Activated T-cell treated with anti-CD3 and anti-CD28 coated beads, Interleukin-2, amount 50 U/mL, for 1 hour (primary cell): ENCODE measurements at regions not wholly inside any gene's neighbourhood (a gene's known extent, or its start where the extent isn't known, plus 50 kb on each side); places are given as distances from the start of the nearest gene placed in this dataset.

ENCODE experiments used
- DNase-seq: peaks from one replicate; pipeline ENCODE4 v3.0.0-alpha.2; 2020

DNA sequence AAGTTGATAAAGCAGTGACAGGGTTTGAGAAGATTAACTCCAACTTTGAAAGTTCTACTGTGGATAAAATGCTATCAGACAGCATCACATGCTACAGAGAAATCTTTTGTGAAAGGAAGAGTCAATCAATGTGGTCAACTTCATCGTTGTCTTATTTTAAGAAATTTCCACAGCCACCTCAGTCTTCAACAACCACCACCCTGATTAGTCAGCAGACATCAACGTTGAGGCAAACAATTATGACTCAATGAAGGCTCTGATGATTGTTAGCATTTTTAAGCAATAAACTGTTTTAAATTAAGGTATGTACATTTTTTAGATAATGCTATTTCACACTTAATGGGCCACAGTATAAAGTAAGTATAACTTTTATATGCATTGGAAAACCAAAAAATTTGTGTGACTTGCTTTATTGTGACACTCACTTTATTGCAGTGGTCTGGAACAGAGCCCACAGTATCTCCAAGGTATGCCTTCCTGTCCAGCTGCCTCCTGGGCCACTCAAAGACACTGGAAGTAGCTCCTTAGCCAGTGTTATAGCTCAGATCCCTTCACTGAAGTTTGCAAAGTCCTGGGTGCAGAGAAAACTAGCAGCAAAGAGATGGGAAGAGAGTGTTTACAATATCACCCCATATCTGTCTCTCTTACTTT lies 293.1 kb downstream of the ARHGAP12 start:
- no peak for DNase-seq

DNA sequence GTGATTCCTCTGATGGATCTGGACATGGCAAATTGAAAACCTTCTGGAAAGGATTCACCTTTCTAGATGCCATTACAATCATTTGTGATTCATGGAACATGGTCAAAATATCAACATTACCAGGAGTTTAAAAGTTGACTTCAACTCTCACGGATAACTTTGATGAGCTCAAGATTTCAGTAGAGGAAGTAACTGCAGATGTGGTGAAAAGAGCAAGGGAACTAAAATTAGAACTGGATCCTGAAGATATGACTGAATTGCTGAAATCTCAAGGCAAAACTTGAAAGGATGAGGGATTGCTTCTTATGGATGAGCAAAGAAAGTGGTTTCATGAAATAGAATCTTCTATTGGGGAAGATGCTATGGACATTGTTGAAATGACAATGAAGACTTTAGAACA lies 293.6 kb downstream of the ARHGAP12 start:
- DNase-seq = no peak

DNA sequence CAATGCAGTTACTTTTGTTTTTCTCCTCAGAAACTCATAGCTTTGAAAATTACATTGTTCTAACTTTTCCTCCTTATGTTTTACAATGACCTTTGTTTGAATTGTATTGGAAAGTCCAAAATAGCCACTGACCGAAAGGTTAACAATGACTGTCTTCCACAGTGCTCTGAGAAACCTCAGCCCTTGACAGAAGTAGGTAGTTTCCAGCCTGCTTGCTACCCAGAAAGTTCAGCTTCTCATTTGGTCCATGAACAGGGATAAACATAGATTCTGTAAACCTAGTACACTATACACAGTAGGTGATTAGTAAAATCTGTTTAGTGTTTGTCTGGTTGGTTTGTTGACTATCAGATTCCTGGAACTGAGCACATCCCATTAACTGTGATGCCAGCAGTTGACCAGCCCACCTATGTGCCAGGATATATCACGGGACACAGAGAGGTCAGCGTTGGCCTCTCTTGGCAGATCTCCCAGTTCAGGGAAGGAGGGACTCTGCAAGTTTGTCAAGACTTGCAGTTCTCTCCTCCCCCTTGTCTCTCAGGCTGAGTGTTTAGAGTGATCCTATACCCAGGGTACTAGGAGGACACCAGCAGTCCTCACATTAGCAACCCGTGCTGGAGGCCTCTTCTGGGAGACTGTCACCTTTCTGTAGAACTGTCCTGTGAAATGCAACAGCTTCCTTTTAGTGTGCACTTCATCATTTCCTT lies 297.6 kb downstream of the ARHGAP12 start:
- no peak for DNase-seq

DNA sequence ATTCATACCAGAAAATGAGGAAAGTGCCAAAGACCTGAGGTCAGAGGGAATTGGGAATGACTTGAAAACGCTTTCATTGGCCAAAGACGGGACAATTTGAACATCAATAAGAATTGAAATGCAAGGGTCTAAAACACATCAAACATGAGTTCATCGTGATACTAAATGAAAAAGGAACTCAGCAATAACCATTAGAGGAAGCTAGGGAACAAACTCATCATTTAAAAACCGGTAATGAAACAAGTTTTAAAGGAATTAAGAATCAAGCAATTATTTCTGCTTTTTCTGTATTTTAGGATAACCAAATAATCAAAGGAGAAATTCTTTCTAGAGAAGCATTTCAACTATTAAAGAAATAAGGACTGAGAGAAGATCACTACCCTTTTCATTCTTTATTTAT lies 303.1 kb downstream of the ARHGAP12 start:
- DNase-seq = no peak

DNA sequence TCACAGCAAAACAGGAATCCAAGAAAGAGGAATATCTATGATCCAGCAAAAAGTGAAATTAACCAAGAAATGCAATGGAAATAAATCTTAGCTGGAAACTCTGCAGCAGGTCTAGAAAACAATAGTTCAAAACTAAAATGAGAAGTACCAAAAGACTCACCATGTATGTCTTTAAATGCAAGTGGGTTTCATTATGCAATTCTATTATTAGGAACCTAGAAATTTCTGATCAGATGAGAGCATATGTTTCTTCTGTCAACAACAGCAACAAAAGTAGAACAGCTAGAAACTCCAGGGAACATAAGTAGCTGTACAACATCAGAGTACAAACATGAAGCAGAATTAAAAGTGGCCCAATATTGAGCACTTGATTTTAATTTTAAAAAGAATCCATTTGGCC lies 304.0 kb downstream of the ARHGAP12 start:
- no peak for DNase-seq

DNA sequence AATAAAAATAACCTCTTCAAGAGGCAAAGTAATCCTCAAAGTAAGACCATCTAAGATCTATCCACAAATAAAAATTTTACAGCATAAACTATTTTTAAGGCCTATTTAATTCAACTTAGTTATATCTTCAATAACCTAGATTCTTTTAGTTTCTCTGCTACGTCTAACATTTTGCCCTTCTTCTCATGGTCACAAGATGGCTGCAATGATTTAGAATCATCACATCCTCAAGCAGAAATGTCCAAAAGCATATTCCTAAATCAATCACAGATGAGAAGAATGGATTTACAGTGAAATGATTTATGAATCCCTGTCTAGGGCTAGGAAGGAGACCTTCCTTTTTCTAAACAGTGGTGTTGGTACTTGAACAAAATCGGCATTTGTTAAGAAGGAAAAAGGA lies 304.7 kb downstream of the ARHGAP12 start:
- DNase-seq = no peak

DNA sequence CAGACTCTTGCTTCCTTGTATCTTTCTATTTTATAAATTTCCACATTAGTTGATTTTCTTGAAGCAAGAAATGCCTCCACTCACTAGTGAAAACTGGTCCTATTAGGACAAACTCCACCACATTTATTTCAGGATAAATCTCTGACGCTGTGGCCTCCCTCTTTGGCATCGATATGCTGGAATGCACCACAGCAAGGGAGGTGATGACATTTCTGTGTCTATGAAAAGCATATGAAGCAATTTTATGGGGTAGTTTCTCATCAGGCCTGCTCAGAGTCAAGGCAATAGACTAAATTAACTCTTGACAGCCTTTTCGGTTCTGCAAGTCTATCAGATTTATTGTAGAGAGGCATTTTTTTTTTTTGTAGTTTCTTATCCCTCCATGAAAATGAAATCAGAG lies 304.4 kb downstream of the ZEB1 start:
- no peak for DNase-seq

DNA sequence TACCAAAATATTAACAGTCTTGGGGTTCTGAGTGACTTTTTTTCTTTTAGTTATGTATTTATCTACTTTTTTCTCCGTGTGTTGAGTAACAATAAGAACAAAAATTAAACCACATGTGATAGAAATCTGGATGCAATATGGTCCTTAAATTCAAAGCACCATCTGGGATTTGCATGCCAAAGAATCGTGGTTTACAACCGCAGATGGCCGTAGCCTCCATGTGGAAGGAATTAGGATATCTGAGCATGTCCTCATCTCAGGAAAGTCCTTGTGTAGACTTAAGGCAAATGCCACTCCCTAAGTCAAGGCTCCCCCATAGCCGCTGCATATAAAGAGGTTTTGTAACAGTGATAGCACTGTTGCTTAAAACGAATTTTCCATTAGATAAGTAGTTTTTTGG lies 304.0 kb downstream of the ZEB1 start:
- no peak for DNase-seq

DNA sequence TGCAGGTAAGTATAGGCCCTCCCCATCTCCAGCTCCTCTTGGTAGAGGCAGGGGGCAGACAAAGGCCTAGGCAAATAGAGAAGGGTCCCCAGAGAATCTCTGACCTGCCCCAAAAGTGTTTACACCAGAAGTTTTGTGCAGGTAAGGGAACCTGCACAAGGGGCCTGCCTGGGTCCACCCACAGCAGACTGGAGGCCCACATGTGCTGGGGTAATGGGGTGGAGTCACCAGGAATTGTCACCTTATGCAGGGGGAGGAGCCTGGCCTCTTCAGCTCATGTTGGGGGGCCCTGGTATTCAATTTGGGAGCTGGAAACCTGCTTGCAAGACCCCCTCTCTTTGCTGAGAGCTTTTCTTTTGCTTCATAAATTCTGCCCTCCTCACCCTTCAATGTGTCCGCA lies 302.7 kb downstream of the ZEB1 start:
- DNase-seq = no peak

DNA sequence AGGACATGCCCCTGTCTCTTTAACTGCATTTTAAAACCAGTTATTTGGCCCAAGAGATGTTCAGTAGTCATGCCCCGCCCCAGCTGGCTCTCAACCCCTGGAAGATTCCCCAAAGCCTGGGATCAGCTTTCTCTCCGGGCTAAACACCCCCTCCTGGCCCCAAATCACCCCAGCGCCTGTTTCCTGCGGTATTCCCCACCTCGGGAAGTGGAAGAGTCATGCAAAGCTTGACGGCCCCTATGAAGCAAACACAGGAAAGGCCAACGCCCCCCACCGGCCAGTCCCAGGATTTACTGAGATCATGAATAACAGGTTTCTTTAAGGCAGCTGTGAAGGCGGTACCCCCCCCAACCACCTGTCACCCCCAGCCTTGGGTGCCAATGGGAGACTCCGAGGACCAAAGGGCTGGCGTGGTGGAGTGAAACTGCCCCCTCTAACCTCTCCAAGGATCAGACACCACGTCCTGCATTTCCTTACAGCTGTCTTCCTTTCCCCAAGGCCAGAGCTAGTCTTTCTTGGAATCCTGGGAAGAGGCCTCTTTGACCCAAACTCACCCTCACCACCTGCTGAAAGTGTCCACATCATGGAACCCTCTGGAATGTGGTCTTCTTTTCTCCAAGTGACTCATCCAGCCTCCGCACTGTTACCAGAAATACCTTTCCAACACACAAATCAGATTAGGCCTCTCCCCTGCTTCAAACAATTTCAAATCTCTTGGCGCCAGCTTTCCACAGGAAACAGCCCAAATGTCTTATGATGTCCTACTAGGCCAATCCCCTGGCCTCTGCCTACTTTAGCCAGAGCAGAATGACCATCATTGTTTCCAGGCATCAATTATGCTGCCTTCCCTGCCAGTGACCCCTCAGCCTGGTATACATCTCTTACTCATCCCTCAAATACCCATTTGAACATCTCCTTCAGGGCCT lies 301.5 kb downstream of the ZEB1 start:
- DNase-seq = no peak

DNA sequence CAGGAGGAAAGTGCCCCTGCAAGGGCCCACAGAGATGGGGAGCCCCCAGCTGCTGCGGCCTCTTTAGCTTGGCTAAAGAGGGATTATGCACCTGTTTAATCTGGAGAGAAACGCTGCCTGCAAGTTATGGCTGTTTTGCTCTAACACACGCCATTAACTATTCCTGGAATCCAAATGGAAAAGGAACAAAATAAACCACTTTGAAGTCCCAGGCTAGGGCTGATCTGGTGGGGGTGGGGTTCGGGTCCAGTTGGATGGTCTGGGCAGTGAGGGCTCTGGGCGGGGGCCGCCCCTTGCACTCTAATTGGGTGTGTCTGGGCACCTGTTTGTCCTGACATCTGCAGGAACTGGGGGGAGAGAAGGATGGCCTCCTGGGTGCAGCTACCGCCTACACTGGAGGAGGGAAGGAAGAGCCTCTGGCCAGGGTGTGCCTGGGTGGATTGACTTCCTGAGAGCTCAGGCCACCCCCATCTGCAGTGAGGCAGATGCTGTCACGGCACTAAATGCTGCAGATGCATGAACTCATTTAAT lies 300.6 kb downstream of the ZEB1 start:
- DNase-seq = no peak

DNA sequence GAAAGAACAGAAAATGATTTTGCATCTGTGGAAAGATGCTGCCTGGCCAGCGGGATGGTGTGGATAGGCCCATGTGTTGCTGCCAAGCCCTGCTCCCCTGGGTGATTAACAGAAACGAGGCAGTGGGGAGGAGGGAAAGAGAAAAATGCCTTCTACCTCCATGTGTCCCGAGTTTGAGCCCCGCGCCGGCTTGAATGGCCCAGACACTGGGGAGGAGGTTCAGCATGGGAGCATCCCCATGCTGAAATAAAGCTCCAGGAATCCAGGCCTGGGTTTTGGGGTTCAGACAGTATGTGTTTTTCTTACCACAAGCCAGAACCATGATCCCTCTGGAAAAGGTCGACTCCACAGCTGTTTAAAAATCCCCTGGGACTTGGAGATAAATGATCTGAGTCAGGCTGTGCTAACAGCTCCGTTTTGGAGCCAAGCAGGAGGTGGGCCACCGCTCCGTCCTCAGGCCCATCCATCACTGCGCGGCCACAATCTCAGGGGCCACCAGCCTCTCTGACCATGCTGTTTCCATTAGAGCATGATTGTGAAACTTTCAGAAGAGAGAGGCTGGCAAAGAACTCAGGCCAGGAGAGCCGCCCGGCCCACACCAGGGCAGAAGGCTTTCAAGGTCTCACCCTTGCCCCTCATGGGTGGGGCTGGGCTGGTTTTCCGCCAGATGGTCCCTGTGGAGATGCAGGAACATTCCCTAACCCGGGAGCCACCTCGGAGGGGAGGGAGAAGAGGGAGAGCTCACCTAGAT lies 299.7 kb downstream of the ZEB1 start:
- no peak for DNase-seq

DNA sequence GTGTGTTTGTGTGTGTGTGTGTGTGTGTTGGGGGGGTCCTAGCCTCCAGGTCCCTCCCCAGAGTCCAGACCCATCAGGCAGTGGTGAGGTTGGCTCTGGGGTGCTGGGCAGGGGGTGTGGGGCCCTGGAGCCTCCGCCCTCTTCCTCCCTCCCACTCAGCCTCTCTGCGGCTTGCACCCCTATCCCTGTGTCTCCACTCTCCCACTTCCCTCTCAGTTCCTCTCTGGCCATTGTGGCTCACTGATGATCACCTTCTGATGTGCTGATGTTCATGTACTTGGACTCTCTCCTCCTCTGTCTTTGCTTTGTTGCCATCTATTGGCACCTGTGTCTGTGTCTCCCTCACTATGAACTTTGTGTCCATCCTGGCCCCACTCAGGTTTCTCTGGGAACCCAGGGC lies 298.7 kb downstream of the ZEB1 start:
- no peak for DNase-seq

DNA sequence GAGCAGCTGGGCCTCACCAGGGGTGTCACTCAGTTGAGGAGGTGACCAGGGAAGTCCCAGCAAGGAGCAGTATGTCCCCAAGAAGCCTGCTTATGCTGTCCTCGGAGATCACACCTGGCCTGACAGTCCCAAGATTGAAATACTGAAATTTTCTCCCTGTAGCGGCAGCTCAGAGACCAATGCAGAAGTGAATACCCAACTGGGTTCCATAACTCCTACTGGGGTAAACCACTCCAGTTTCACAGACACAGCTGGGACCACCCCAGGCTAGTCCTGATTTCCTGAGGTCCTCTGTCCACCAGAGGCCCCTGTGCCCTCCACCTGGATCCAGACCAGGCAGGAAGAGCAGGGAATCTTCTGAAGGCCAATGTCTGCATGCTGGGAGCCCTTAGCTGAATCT lies 298.1 kb downstream of the ZEB1 start:
- DNase-seq = no peak

DNA sequence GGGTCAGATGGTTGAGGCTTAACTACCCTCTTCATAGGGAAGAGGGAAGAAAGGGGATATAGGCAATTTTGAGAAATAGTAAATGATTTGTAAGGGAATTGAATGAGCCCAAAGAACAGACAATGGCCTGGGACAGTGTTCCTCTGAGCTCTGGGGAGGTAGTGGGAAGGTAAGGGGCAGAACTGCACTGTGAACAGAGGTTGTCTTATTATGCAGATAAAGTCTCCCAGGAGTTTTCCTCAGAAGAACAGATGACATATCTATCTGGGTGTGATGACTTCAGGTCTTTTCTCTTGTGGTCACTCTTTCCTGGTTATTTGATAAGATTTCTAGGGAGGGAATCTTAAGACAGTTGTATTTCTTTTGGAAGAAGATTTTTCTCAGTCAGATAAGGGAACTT lies 296.1 kb downstream of the ZEB1 start:
- DNase-seq = no peak

DNA sequence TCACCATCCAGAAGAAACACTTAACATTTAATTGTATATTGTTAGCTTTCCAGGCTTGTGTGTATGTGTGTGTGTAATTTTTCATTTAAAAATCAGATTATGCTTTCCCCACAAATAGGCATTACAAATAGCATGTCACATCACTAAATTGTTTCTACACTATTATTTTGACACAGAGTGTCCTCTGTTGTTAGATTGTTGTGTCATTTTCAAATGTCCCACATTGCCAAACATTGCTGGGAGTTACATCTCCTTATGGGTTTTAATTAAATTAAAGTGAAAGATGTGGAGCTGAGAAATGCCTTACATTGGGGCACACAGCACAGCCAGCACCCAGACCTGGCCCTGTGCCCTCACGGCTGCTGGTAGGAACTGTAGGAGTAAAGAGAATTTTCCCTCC lies 295.6 kb downstream of the ZEB1 start:
- no peak for DNase-seq

DNA sequence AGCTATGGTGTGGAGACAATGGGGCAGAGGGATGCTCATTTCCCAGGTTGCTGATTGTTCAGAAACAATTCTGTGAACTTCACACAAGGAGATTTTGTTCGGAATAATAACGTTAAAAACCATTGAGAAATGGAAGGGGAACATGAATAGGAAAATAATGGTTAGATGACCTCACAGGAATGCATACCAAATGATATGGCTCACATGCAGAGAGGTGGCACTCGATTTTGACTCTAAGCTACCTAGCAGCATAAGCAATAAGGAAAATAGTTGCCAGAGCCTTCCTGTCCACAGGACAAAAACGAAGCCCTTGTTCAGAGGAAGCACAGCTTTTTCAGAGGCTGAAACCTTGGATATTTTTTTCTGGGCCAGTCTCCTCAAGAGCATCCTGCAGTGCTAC lies 293.1 kb downstream of the ZEB1 start:
- DNase-seq = no peak

DNA sequence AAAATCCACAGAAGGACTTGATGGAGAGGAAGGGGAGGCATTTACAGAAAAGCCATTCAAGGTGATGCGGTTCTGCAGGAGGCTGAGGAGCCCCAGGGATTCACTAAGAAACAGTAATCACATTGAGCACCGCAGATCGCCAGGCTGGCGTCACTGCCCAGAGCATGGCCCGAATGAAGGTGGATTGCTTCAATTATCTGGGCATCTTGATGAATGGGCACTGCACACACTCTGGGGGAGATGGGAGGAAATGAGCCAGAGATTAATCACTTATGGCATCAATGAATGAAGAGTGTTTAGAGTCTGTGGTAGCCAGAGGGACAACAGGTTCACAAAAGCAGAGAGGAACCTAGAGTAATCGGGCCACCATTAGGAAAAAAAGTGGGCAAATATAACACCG lies 292.1 kb downstream of the ZEB1 start:
- DNase-seq = no peak

DNA sequence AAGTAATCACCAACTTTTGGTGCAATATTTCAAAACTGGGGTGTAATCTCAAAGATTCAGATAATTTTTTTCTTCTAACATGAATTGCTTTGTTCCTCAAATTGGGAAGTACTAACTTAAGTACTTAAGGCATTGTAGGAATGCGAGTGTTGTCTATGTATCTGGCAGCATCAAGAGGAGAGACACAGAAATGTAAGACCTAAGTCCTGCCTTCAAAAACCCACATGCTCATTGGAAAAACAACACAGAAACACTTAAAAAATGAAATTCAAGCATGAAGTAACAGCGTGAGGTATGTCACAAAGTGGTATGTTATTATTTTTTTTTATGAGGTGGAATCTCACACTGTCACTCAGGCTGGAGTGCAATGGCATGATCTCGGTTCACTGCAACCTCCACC lies 288.5 kb downstream of the ZEB1 start:
- no peak for DNase-seq

DNA sequence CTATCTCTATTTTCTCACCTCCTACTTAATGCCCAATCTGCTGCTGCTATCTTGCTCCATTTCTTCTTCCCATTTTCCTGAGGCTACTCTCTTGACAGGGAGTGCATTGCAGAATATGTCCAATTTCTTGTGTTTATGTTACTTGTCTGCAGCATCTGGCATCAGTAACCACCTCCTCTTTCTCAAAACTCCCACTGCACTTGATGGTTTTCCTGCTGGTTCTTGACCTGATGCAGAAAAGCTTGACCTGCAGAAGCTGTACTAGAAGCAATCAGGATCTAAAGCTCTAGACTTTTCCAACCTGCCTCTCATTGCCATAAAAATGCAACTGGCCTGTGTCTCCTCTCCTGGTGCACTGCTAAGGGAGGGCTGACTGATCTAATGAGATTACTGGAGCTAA lies 287.8 kb downstream of the ZEB1 start:
- no peak for DNase-seq

DNA sequence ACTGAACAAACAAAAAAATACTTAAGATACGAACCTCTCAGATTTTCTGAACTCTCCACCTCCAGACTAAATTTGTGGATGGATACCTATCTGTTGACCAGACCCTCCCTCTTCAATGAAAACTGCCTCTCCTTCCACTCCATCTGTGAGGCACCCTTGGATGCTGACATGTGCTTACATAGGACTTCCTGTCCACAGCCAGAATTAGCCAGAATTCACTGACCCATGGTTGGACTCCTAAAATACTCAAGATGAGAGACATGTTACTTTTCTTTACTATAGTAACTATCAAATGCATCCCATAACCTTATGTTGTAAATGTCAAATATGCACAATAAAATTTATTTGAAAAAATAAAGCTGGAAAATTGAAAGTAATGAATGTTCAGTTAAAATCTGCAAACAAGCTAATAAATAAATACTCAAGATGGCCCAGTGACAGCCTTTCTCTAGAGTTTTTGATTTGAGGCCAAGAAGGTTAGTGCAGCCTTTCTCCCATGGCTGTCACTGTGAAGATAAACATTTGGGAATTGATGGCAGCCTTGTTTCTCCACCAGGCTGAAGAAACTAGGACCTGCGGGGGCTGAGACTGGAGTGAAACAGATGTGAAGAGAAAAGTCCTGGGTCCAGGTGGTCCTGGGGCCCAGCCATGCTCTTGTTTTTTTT lies 287.0 kb downstream of the ZEB1 start:
- no peak for DNase-seq

DNA sequence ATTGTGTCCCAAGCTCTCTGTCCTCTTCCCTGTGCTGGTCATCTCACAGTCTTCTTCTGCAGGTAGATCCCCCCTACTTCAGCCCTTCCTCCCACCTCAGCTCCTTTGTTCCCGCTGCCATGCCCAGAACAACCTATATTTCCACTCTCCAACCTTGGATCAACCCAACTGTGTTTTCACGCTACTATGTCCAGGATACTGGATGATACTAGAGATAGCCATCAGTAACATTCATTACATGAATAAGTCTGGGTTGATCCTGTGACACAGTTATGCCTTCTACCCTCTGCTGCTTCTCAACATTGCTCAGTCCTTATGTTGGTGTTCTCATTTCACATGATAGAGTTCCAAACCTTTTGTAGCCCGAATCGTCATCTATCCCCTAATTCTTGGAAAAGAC lies 286.4 kb downstream of the ZEB1 start:
- DNase-seq = no peak
